ENCODE measurements at regions not wholly inside any gene's neighbourhood (a gene's known extent, or its start where the extent isn't known, plus 50 kb on each side); places are given as distances from the start of the nearest gene placed in this dataset.

GRCh38 chr16:85996843-85997242, 97.9 kb downstream of the IRF8 start:
- TF ChIP-seq BHLHE40 (IDR thresholded peaks at IDR 0.05; ENCODE audit: borderline replicate concordance) (no peak), ZNF384 (IDR thresholded peaks at IDR 0.05) (no peak), ELF4 (IDR thresholded peaks at IDR 0.05) (no peak)
